ENCODE measurements at regions not wholly inside any gene's neighbourhood (a gene's known extent, or its start where the extent isn't known, plus 50 kb on each side); places are given as distances from the start of the nearest gene placed in this dataset.

GRCh38 chr20:10915815-10916214, 242.0 kb upstream of the JAG1 start:
- no peaks in the 10 kb centered on the region for H3K4me1 ChIP-seq (ENCODE audit: control insufficient read depth, insufficient read depth, low read length)

GRCh38 chr20:10916312-10916711, 242.5 kb upstream of the JAG1 start:
- Histone ChIP-seq H3K4me3 (ENCODE audit: low read depth in 2 of 2, low read length in 2 of 2) (no peak overlapping the region), H3K36me3 (ENCODE audit: control insufficient read depth, insufficient read depth, low read length) (no peaks in the 10 kb centered on the region), H3K27ac (ENCODE audit: low read length) (no peak overlapping the region), H3K27me3 (ENCODE audit: control insufficient read depth, insufficient read depth, low read length) (no peaks in the 10 kb centered on the region), H3K9me3 (ENCODE audit: control insufficient read depth, insufficient read depth, low read depth, low read length) (no peaks in the 10 kb centered on the region), H3K4me1 (ENCODE audit: control insufficient read depth, insufficient read depth, low read length) (no peaks in the 10 kb centered on the region)
- ChIA-PET CTCF (no interaction called here), POLR2A (no interaction called here)
- DNase-seq (ENCODE audit: low read depth, low spot score) (no peak), ATAC-seq (no peak)
- intact Hi-C loops (cut with micrococcal nuclease; ENCODE audit: unreplicated experiment) = no loop called here
- TF ChIP-seq REST (IDR thresholded peaks at IDR 0.05; ENCODE audit: insufficient read depth in 1 of 2, low read depth in 2 of 2, low read length in 1 of 2) (no peak), SIN3A (IDR thresholded peaks at IDR 0.05; ENCODE audit: borderline replicate concordance, insufficient read depth, low read depth, low read length) (no peak), CTCF (IDR thresholded peaks at IDR 0.05) (no peak), TCF7L2 (IDR thresholded peaks at IDR 0.05; ENCODE audit: low read depth, low read length) (no peak), POLR2AphosphoS5 (IDR thresholded peaks at IDR 0.05; ENCODE audit: low read depth, low read length) (no peak)
- BruUV-seq (replicated peaks) = no TSS peak
- in situ Hi-C loops (cut with HindIII; ENCODE audit: low pct_unique_long_range_greater_than_20kb, low sequenced_read_pairs) = no loop called here

More at GRCh38 chr20:10915815-10916214, 242.0 kb upstream of the JAG1 start:
- no peaks in the 10 kb centered on the region for H3K9me3 ChIP-seq (ENCODE audit: control insufficient read depth, insufficient read depth, low read depth, low read length)
- no peaks in the 10 kb centered on the region for H3K36me3 ChIP-seq (ENCODE audit: control insufficient read depth, insufficient read depth, low read length)
- TF ChIP-seq POLR2AphosphoS5 (IDR thresholded peaks at IDR 0.05; ENCODE audit: low read depth, low read length) (no peak), CTCF (IDR thresholded peaks at IDR 0.05) (no peak), REST (IDR thresholded peaks at IDR 0.05; ENCODE audit: insufficient read depth in 1 of 2, low read depth in 2 of 2, low read length in 1 of 2) (no peak), SIN3A (IDR thresholded peaks at IDR 0.05; ENCODE audit: borderline replicate concordance, insufficient read depth, low read depth, low read length) (no peak), TCF7L2 (IDR thresholded peaks at IDR 0.05; ENCODE audit: low read depth, low read length) (no peak)
- in situ Hi-C loops (cut with HindIII; ENCODE audit: low pct_unique_long_range_greater_than_20kb, low sequenced_read_pairs) = no loop called here
- ATAC-seq = no peak
- H3K27me3 ChIP-seq (ENCODE audit: control insufficient read depth, insufficient read depth, low read length) = no peaks in the 10 kb centered on the region
- H3K27ac ChIP-seq (ENCODE audit: low read length) = no peak overlapping the region
- H3K4me3 ChIP-seq (ENCODE audit: low read depth in 2 of 2, low read length in 2 of 2) = no peak overlapping the region
- intact Hi-C loops (cut with micrococcal nuclease; ENCODE audit: unreplicated experiment) = no loop called here
- POLR2A ChIA-PET = no interaction called here
- DNase-seq (ENCODE audit: low read depth, low spot score) = no peak
- BruUV-seq (replicated peaks) = no TSS peak
- CTCF ChIA-PET = no interaction called here

Measured in Panc1 (cell line).